GM12878 (cell line): ENCODE measurements at regions not wholly inside any gene's neighbourhood (a gene's known extent, or its start where the extent isn't known, plus 50 kb on each side); places are given as distances from the start of the nearest gene placed in this dataset.
"Not testable (repeated sequence)": the region's sequence is repeated elsewhere in the genome, so short reads cannot be mapped to it uniquely, and the experiment has no call there.

ENCODE experiments used
- EZH2 ChIP-seq: IDR thresholded peaks from 2 replicates; pipeline ENCODE4 v1.6.1; 2012; ENCODE audit warnings: low read depth, mild to moderate bottlenecking, control low read depth, inconsistent platforms, low read length, borderline replicate concordance; ENCODE audit not compliant: control insufficient read depth
- POLR2A ChIP-seq: IDR thresholded peaks from 2 replicates; pipeline ENCODE4 v1.6.1; 2011; ENCODE audit warnings: low read depth, mild to moderate bottlenecking, low read length
- SUZ12 ChIP-seq: fragments of 200-600 bp; sonication (generic); IDR thresholded peaks from one replicate; pipeline ENCODE4 v1.6.1; 2018; ENCODE audit warnings: antibody characterized with exemption, mild to moderate bottlenecking; ENCODE audit not compliant: unreplicated experiment
- TF ChIP-seq, protein P1 (sequence below): IDR thresholded peaks from 2 replicates; pipeline ENCODE4 v1.6.1; 2012; ENCODE audit warnings: improper control_type of control experiment, low read depth, low read length; ENCODE audit not compliant: insufficient replicate concordance

- TF ChIP-seq POLR2A, SUZ12, EZH2: not testable (repeated sequence)
- TF ChIP-seq, protein P1, sequence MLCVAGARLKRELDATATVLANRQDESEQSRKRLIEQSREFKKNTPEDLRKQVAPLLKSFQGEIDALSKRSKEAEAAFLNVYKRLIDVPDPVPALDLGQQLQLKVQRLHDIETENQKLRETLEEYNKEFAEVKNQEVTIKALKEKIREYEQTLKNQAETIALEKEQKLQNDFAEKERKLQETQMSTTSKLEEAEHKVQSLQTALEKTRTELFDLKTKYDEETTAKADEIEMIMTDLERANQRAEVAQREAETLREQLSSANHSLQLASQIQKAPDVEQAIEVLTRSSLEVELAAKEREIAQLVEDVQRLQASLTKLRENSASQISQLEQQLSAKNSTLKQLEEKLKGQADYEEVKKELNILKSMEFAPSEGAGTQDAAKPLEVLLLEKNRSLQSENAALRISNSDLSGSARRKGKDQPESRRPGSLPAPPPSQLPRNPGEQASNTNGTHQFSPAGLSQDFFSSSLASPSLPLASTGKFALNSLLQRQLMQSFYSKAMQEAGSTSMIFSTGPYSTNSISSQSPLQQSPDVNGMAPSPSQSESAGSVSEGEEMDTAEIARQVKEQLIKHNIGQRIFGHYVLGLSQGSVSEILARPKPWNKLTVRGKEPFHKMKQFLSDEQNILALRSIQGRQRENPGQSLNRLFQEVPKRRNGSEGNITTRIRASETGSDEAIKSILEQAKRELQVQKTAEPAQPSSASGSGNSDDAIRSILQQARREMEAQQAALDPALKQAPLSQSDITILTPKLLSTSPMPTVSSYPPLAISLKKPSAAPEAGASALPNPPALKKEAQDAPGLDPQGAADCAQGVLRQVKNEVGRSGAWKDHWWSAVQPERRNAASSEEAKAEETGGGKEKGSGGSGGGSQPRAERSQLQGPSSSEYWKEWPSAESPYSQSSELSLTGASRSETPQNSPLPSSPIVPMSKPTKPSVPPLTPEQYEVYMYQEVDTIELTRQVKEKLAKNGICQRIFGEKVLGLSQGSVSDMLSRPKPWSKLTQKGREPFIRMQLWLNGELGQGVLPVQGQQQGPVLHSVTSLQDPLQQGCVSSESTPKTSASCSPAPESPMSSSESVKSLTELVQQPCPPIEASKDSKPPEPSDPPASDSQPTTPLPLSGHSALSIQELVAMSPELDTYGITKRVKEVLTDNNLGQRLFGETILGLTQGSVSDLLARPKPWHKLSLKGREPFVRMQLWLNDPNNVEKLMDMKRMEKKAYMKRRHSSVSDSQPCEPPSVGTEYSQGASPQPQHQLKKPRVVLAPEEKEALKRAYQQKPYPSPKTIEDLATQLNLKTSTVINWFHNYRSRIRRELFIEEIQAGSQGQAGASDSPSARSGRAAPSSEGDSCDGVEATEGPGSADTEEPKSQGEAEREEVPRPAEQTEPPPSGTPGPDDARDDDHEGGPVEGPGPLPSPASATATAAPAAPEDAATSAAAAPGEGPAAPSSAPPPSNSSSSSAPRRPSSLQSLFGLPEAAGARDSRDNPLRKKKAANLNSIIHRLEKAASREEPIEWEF = not testable (repeated sequence)
Measured at GRCh38 chr6:130561159-130561558, 195.3 kb downstream of the TMEM200A start.
